ENCODE measurements at regions not wholly inside any gene's neighbourhood (a gene's known extent, or its start where the extent isn't known, plus 50 kb on each side); places are given as distances from the start of the nearest gene placed in this dataset.
A peak's percentile ranks its signal among the peaks of the same experiment; 100 is the strongest.

DNA sequence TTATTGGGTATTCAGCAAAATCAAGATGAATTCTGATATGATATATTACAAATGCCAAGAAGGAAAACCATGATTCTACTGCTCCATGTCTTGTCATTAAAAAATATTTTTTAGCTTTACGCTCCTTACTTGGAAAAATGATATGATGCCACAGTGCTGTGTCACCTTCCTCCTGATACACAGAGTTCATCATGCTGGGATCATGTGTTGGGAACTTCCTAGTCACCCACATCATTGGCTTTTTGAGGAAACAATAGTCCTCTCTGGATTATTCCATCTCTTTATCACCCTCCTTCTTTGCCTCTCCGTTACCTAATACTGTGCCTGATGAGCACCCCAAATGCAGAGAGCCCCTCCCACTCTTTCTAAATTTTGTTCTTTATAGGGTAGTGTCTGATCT, 94.3 kb upstream of the PFN2 start:
- peaks cover 0 to 3% (median 0%) of the 10 kb centered on the region in 7 donors for H3K27me3 ChIP-seq
- 95 to 98% methylated on average over 2 of the region's 2 CpGs for WGBS, 2 donors
- peaks cover 0 to 23% (median 12%) of the 10 kb centered on the region in 9 donors for H3K4me1 ChIP-seq
- H3K4me3 ChIP-seq: no peak overlapping the region
- DNase-seq (no peak), ATAC-seq (no peak)
- no peak overlapping the region for H3K27ac ChIP-seq
- TF ChIP-seq, protein P1, sequence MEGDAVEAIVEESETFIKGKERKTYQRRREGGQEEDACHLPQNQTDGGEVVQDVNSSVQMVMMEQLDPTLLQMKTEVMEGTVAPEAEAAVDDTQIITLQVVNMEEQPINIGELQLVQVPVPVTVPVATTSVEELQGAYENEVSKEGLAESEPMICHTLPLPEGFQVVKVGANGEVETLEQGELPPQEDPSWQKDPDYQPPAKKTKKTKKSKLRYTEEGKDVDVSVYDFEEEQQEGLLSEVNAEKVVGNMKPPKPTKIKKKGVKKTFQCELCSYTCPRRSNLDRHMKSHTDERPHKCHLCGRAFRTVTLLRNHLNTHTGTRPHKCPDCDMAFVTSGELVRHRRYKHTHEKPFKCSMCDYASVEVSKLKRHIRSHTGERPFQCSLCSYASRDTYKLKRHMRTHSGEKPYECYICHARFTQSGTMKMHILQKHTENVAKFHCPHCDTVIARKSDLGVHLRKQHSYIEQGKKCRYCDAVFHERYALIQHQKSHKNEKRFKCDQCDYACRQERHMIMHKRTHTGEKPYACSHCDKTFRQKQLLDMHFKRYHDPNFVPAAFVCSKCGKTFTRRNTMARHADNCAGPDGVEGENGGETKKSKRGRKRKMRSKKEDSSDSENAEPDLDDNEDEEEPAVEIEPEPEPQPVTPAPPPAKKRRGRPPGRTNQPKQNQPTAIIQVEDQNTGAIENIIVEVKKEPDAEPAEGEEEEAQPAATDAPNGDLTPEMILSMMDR (IDR thresholded peaks at IDR 0.05): no peak
- intact Hi-C loops (cut with DNase I): no loop called here
- H3K9me3 ChIP-seq: no peaks in the 10 kb centered on the region
- no peaks in the 10 kb centered on the region for H3K36me3 ChIP-seq

DNA sequence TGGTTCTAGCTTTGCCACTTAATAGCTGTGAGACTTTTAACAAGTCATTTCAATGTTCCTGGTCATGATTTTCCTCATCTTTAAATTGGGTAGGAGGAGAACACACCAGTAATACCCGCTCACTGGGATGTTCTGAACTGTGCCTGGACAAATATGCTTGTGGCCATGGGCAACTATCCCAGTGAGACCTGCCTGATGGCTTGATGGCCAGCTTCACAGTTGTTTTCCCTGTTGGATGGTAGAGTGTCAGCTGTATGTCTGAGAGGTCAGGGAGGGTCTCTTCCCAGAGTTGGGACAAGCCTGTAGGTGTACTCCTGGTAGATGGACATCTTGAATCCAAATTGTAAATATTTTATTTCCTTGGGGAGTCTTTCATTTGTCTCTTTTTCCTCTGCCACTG, 92.5 kb upstream of the PFN2 start:
- 96 to 97% methylated on average over 1 of the region's 1 CpG for WGBS, 2 donors
- Histone ChIP-seq H3K9me3 (no peaks in the 10 kb centered on the region), H3K36me3 (no peaks in the 10 kb centered on the region), H3K4me3 (no peak overlapping the region), H3K27ac (peak overlapping the region in 4 of 10 donors; percentile 53 to 66 (median 63)), H3K4me1 (peaks cover 0 to 23% (median 12%) of the 10 kb centered on the region in 9 donors), H3K27me3 (peaks cover 0 to 3% (median 0%) of the 10 kb centered on the region in 7 donors)
- intact Hi-C loops (cut with DNase I): no loop called here
- TF ChIP-seq, protein P1 (IDR thresholded peaks at IDR 0.05): no peak
- ATAC-seq (no peak), DNase-seq (no peak)

DNA sequence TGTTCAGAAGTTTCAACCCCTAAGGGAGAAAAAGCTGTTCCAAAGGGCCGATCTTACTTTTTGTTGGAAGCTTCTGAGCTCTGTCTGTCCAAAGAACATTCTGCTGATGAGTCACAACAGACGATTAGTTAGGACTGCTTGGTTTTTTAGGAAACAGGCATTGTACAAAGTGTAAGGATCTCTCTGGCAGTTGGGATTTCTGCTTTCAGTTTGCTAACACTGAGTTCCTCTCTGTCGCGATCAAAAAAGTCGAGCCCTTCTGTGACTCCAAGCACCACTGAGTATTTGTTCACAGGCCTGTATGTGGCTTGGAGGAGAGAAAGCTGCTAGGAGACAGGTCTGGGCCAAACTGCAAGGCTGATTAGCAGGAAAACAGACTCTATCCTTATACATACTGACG, 91.8 kb upstream of the PFN2 start:
- Histone ChIP-seq H3K36me3 (no peaks in the 10 kb centered on the region), H3K4me3 (peak overlapping the region in 3 of 10 donors; percentile 13 to 32 (median 30)), H3K9me3 (no peaks in the 10 kb centered on the region), H3K27me3 (peaks cover 0 to 3% (median 0%) of the 10 kb centered on the region in 7 donors), H3K27ac (peak overlapping the region in 9 of 10 donors; percentile 18 to 66 (median 50)), H3K4me1 (peaks cover 0 to 23% (median 12%) of the 10 kb centered on the region in 9 donors)
- intact Hi-C loops (cut with DNase I): no loop called here
- 36 to 56% methylated on average over 6 of the region's 6 CpGs for WGBS, 2 donors
- DNase-seq: no peak
- ATAC-seq: peak; percentile 38 to 79 (median 66)
- TF ChIP-seq, protein P1 (IDR thresholded peaks at IDR 0.05): no peak

DNA sequence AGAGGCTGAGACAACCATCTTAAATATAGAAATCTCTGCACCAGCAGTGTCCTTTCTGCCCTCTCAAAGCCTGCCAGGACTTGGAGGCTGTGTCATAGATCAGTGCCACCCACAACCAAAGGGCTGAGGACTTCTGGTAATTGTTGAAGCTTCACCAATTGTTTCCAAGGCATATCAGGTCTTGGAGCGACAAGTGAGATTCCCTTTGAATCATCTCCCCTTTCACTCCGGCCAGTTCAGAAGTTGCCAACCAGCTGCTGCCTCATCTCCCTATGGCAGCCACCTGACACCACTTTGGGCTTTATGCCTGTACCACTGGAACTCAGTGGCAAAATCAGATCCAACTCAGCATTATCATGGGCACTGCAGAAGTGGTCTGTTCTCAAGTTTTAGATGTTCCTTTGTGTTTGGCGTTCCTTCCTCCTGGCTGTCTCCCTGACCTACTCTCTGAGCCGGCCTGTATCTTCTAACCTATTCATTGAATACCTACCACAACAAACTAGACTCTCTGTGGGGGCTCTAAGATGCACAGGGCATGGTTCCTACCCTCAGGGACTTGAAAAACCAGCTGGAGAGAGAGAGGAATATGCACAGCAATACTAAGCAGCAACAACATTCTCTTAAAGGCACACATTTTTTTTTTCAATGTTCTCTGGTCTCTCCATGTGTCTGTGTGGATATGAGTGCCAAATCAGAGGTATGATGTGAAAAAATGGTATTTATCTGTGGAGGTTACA, 90.8 kb upstream of the PFN2 start:
- no peaks in the 10 kb centered on the region for H3K36me3 ChIP-seq
- TF ChIP-seq, protein P1 (IDR thresholded peaks at IDR 0.05): no peak
- H3K27ac ChIP-seq: peak overlapping the region in 8 of 10 donors; percentile 23 to 66 (median 47)
- no peaks in the 10 kb centered on the region for H3K27me3 ChIP-seq
- H3K4me1 ChIP-seq: peaks cover 0 to 23% (median 12%) of the 10 kb centered on the region in 9 donors
- WGBS, 2 donors: 58 to 70% methylated on average over 4 of the region's 4 CpGs
- H3K9me3 ChIP-seq: no peaks in the 10 kb centered on the region
- no peak overlapping the region for H3K4me3 ChIP-seq
- no peak for DNase-seq
- intact Hi-C loops (cut with DNase I): no loop called here
- peak in 6 of 8 donors; percentile 36 to 90 (median 78) for ATAC-seq
